ENCODE measurements at regions not wholly inside any gene's neighbourhood (a gene's known extent, or its start where the extent isn't known, plus 50 kb on each side); places are given as distances from the start of the nearest gene placed in this dataset.
"Not testable (repeated sequence)": the region's sequence is repeated elsewhere in the genome, so short reads cannot be mapped to it uniquely, and the experiment has no call there.

GRCh38 chr15:29522373-29523276, 253.0 kb upstream of the NSMCE3 start:
- TF ChIP-seq, protein P1, sequence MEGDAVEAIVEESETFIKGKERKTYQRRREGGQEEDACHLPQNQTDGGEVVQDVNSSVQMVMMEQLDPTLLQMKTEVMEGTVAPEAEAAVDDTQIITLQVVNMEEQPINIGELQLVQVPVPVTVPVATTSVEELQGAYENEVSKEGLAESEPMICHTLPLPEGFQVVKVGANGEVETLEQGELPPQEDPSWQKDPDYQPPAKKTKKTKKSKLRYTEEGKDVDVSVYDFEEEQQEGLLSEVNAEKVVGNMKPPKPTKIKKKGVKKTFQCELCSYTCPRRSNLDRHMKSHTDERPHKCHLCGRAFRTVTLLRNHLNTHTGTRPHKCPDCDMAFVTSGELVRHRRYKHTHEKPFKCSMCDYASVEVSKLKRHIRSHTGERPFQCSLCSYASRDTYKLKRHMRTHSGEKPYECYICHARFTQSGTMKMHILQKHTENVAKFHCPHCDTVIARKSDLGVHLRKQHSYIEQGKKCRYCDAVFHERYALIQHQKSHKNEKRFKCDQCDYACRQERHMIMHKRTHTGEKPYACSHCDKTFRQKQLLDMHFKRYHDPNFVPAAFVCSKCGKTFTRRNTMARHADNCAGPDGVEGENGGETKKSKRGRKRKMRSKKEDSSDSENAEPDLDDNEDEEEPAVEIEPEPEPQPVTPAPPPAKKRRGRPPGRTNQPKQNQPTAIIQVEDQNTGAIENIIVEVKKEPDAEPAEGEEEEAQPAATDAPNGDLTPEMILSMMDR (IDR thresholded peaks at IDR 0.05): no peak
- DNase-seq (ENCODE audit: low spot score): no peak
- no peak for ATAC-seq (ENCODE audit: low FRiP score)

DNA sequence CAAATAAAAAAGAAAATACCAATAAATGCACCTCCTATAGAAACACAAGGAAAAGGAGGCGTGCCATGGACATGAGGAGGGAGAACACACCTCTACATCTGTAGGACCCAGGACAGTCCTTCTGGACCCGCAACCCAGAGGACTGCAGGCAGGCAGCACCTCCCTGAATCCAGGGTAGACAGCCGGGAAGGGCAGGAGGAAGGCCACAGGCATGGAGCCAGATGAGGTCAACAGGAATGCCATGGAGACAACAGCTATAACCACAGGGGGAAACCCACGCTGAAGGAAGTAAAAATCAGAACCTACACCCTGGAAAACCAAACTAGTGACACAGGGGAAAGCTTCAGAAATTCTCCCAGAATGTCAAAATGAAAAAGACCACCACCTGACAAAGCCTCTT, 248.8 kb upstream of the NSMCE3 start:
- no peak for ATAC-seq (ENCODE audit: low FRiP score)
- no peak for DNase-seq (ENCODE audit: low spot score)
- TF ChIP-seq, protein P1 (IDR thresholded peaks at IDR 0.05): no peak

DNA sequence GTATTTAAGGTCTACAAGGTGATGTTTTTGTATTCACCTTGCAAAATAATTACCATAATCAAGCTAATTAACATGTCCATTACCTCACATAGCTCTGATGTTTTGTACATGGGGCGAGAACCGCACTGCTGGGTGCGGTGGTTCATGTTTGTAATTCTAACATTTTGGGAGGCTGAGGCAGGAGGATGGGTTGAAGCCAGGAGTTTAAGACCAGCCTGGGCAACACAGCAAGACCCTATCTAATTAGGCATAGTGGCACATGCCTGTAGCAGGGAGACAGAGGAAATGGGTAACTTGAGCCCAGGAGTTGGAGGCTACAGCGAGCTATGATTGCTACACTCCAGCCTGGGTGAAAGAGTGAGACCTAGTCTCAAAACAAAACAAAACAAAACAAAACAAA, 248.2 kb upstream of the NSMCE3 start:
- TF ChIP-seq, protein P1 (IDR thresholded peaks at IDR 0.05): no peak
- DNase-seq (ENCODE audit: low spot score) (no peak), ATAC-seq (ENCODE audit: low FRiP score) (no peak)

- no peak for DNase-seq (ENCODE audit: low spot score)
- ATAC-seq (ENCODE audit: low FRiP score): peak; percentile 44
- TF ChIP-seq, protein P1 (IDR thresholded peaks at IDR 0.05): no peak
Observed at GRCh38 chr15:29516929-29517328, 247.3 kb upstream of the NSMCE3 start.

GRCh38 chr15:29514926-29515325, 245.3 kb upstream of the NSMCE3 start:
- TF ChIP-seq, protein P1 (IDR thresholded peaks at IDR 0.05): no peak

GRCh38 chr15:29511663-29512062, 242.0 kb upstream of the NSMCE3 start:
- DNase-seq (ENCODE audit: low spot score): no peak
- TF ChIP-seq, protein P1 (IDR thresholded peaks at IDR 0.05): no peak
- ATAC-seq (ENCODE audit: low FRiP score): no peak

More at GRCh38 chr15:29514926-29515325, 245.3 kb upstream of the NSMCE3 start:
- DNase-seq (ENCODE audit: low spot score): no peak
- ATAC-seq (ENCODE audit: low FRiP score): no peak

DNA sequence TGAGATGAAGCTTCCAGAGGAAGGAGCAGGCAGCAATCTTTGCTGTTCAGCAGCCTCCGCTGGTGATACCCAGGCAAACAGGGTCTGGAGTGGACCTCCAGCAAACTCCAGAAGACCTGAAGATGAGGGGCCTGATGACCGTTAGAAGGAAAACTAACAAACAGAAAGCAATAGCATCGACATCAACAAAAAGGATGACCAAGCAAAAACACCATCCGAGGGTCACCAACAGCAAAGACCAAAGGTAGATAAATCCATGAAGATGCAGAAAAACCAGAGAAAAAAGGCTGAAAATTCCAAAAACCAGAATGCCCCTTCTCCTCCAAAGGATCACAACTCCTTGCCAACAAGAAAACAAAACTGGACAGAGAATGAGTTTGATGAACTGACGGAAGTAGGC, 235.9 kb upstream of the NSMCE3 start:
- not testable (repeated sequence) for ATAC-seq (ENCODE audit: low FRiP score); DNase-seq (ENCODE audit: low spot score)
